ENCODE measurements at regions not wholly inside any gene's neighbourhood (a gene's known extent, or its start where the extent isn't known, plus 50 kb on each side); places are given as distances from the start of the nearest gene placed in this dataset.
"Not testable (repeated sequence)": the region's sequence is repeated elsewhere in the genome, so short reads cannot be mapped to it uniquely, and the experiment has no call there.

DNA sequence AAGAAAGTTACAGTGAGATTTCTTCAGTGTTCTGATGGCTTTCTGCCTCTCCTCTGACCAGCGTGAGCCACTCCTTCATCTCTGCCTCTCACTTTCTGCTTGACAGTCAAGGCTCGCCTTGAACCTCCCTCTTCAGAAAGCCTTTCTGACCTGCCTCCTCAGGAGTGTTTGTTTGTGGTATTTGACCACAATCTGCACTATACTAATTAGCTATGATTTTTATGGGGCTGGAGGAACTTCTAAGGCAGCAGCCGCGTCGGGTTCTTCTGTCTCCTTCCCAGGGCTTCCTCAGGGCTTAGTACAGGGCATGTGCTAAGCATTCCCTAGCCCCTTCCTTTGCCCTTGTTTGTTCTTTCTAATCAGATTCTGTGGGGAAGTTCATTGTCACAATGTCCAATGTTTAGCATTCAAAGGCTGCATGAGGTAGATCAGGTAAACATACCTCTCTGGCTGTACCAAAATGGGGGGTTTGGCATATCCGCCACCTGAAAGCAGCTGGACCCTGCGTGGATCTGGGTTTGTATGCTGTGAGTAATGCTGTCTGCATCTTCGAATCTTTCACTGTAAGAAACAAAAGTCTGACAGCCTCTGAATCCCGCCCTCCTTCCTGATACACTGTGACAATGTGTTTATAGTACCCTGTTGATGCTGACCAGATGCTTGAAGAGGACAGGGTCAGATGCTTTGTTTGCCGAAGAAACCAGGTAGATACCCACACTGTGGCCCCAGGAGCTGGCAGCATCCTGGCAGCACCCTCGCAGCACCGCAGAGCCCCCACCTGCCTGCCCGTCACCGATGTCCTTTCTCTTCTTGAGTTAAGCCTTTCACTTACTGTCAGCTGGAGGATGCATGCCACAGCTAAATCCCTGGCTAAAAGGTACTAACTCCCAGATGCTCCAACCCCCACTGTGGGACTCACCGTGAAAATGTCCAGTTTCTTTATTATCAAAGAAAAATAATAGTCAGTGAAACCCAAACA lies 260.8 kb upstream of the HDAC4 start:
- no peak for DNase-seq

GRCh38 chr2:239660390-239661230 lies 259.8 kb upstream of the HDAC4 start:
- intact Hi-C loops (cut with micrococcal nuclease), result no loop called here
- DNase-seq, result no peak
- no peak for ATAC-seq

More for the DNA sequence above, 260.8 kb upstream of the HDAC4 start:
- intact Hi-C loops (cut with micrococcal nuclease), result no loop called here
- ATAC-seq, result no peak

GRCh38 chr2:239657992-239658391 lies 257.2 kb upstream of the HDAC4 start:
- intact Hi-C loops (cut with micrococcal nuclease), result no loop called here
- ATAC-seq (no peak), DNase-seq (no peak)

DNA sequence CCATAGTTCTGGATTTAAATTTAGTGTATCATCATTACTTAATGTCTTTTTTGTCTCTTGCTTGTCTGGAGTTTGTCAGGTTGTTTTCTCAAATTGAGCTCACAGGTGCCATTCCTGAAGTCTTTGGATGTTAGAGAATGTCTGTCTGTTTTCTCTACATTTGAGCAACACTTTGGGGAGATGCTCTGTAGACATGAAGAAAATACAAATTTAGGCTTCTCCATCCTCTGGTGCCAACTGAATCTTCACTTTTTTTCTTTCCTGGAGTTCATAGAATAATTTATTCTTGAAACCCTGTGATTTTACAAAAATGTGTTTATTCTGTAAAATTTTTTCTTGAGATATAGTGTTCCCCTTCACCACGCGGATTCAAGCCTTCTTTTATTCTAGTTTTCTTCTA lies 256.4 kb upstream of the HDAC4 start:
- intact Hi-C loops (cut with micrococcal nuclease), result no loop called here
- no peak for DNase-seq
- no peak for ATAC-seq

- no peak for DNase-seq
- ATAC-seq, result no peak
- intact Hi-C loops (cut with micrococcal nuclease), result no loop called here
Measured at GRCh38 chr2:239654266-239654665, 253.4 kb upstream of the HDAC4 start.

GRCh38 chr2:239651859-239652258 lies 251.0 kb upstream of the HDAC4 start:
- intact Hi-C loops (cut with micrococcal nuclease), result no loop called here
- DNase-seq (no peak), ATAC-seq (no peak)

GRCh38 chr2:239650674-239651073 lies 249.9 kb upstream of the HDAC4 start:
- DNase-seq, result no peak
- intact Hi-C loops (cut with micrococcal nuclease), result no loop called here
- ATAC-seq, result no peak

DNA sequence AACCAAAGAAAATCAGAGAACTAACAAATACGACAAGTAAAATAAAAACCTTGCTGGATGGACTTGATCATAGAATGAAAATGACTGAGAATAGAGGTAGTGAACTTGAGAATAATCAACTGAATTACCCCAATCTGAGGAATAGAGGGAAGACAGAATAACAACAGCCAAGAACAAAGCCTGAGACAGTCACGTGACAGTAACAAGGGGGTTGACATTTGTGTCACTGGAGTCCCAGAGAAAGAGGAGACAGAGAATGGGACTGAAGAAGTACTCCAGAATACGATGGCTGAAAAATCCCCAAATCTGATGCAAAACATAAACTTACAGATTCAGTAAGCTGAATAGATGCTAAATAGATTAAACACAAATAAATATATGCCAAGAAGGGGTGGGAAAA lies 248.5 kb upstream of the HDAC4 start:
- intact Hi-C loops (cut with micrococcal nuclease), result no loop called here
- no peak for ATAC-seq
- DNase-seq, result no peak

DNA sequence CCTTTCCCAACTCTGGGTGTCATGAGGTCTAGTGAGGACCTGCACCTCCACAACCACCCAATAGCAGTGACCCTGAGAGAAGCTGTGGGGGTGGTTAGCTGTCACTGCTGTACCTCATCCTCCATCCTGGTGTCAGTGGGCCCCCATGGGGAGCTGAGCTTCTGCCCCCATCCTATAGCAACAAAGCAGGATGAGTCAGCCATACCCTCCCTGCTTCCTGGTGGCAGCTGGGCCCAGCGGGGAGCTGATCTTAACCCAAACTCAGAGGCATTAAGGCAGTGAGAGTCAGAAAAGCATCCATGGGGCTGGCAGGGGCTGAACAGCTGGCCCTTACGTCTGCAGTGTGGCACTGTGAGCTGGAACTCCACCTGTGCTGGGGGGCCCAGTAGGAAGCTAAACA lies 247.8 kb upstream of the HDAC4 start:
- DNase-seq (no peak), ATAC-seq (no peak)
- intact Hi-C loops (cut with micrococcal nuclease), result no loop called here

GRCh38 chr2:239647052-239647819 lies 246.4 kb upstream of the HDAC4 start:
- DNase-seq (no peak), ATAC-seq (no peak)
- intact Hi-C loops (cut with micrococcal nuclease), result no loop called here

GRCh38 chr2:239646184-239646583 lies 245.4 kb upstream of the HDAC4 start:
- ATAC-seq, result no peak
- no peak for DNase-seq
- intact Hi-C loops (cut with micrococcal nuclease), result no loop called here

- ATAC-seq; intact Hi-C loops (cut with micrococcal nuclease); DNase-seq: not testable (repeated sequence)
Measured at GRCh38 chr2:239644594-239644993, 243.8 kb upstream of the HDAC4 start.

DNA sequence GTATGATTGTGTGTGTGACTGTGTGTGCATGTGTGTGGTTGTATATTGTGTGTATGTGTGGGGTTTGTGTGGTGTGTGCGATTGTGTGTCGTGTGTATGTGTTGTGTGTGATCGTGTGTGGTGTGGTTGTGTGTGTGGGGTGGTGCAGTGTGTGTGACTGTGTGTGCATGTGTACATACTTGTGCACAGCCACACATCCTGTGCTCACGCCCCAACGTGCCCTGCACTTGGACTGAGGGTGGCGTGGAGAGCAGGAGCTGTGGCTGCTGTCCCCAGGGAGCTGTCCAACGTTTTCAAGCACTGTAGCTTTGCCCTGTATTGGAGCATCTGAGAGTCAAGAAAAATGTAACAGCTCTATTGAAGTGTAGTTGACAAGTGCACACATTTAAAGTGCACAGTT lies 243.2 kb upstream of the HDAC4 start:
- no peak for DNase-seq
- intact Hi-C loops (cut with micrococcal nuclease), result no loop called here
- peak; percentile 36 for ATAC-seq

- intact Hi-C loops (cut with micrococcal nuclease), result no loop called here
- DNase-seq, result no peak
Measured at GRCh38 chr2:239642406-239643004, 241.7 kb upstream of the HDAC4 start.

DNA sequence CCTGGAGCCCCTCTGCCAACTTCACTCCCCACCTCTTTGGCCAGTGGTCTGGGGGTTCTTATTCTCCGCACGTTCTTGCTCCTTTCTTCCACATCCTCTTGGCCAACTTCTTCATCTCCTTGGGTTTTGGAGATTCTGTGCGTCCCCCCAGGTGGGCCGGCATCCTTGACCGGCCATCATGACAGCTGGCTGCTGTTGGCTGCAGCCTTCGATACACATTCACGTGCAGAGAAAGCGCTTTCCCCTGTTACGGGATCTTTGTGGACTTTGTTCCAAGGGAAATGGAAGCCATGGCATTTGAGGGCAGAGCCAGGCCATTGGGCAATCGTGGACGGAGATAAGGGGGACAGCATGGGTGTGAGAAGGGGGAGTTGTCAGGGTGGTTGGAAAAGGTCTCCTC lies 241.1 kb upstream of the HDAC4 start:
- intact Hi-C loops (cut with micrococcal nuclease); ATAC-seq; DNase-seq: not testable (repeated sequence)

More at GRCh38 chr2:239642406-239643004, 241.7 kb upstream of the HDAC4 start:
- no peak for ATAC-seq

DNA sequence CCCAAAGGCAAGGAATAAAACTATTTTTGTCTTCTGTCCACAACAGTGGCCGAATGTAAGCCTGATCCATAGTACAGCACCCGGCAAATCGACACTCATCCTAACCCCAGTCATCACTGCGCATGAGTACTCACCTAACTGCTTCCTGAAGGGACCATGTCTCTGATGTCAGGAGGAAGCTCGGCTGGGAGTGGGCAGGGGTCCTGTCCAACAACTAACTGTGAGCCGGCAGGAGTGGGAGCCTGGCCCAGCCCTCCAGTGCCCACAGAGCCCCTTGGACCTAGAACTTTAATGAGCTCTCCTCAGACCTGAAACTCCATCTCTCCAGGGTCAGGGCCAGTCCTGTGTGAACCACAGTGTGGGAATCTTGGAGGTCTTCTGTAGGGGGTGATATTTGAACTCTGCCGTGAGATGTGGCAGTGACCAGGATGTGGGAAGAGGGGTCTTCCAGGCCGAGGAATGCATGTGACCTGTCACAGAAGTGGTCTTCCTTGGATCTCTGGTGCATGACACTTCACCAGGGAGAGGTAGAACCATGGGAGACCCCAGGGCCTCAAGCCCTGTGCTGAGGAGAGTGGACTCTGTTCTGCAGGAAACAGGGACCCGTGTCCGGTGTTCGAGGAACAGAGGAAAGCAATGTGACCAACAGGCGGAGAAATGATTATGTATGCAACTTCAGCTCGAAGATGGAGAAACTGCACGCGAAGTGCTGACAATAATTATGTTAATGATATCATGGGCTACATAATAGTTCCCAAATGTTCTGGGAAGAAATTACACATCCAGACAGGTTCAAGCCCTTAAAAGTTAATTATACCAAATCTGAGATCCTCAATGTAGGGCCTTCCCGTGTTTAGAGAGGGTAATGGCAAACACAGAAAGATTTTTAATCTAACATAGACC lies 240.1 kb upstream of the HDAC4 start:
- ATAC-seq, result no peak
- intact Hi-C loops (cut with micrococcal nuclease), result no loop called here
- DNase-seq, result no peak

- DNase-seq (no peak), ATAC-seq (no peak)
- intact Hi-C loops (cut with micrococcal nuclease), result no loop called here
Measured at GRCh38 chr2:239640210-239640609, 239.4 kb upstream of the HDAC4 start.

All from left ventricle myocardium superior (tissue), 1 donor.